ENCODE measurements at regions not wholly inside any gene's neighbourhood (a gene's known extent, or its start where the extent isn't known, plus 50 kb on each side); places are given as distances from the start of the nearest gene placed in this dataset.

- intact Hi-C loops (cut with DNase I) = no loop called here
- no peak for TF ChIP-seq CTCF (IDR thresholded peaks at IDR 0.05)
- no peaks in the 10 kb centered on the region for H3K9me3 ChIP-seq
- H3K27ac ChIP-seq = no peak overlapping the region
- no peak overlapping the region for H3K4me3 ChIP-seq
- WGBS, 2 donors = 42 to 61% methylated on average over 4 of the region's 4 CpGs
- no peaks in the 10 kb centered on the region for H3K36me3 ChIP-seq
- ATAC-seq = no peak
- no peak for DNase-seq
- peaks cover 0 to 41% (median 16%) of the 10 kb centered on the region in 7 donors for H3K27me3 ChIP-seq
- no peaks in the 10 kb centered on the region for H3K4me1 ChIP-seq
Measured at GRCh38 chr1:14500041-14500440, 98.4 kb upstream of the KAZN start.

GRCh38 chr1:14500912-14501311 lies 97.6 kb upstream of the KAZN start:
- H3K27ac ChIP-seq = no peak overlapping the region
- TF ChIP-seq CTCF (IDR thresholded peaks at IDR 0.05) = no peak
- H3K4me1 ChIP-seq = no peaks in the 10 kb centered on the region
- DNase-seq (no peak), ATAC-seq (no peak)
- H3K36me3 ChIP-seq = no peaks in the 10 kb centered on the region
- H3K27me3 ChIP-seq = peaks cover 0 to 42% (median 16%) of the 10 kb centered on the region in 7 donors
- WGBS, 2 donors = 96 to 100% methylated on average over 1 of the region's 1 CpG
- no peak overlapping the region for H3K4me3 ChIP-seq
- intact Hi-C loops (cut with DNase I) = no loop called here
- no peaks in the 10 kb centered on the region for H3K9me3 ChIP-seq

- WGBS, 2 donors = 67% methylated on average over 5 of the region's 5 CpGs
- H3K27ac ChIP-seq = no peak overlapping the region
- intact Hi-C loops (cut with DNase I) = no loop called here
- H3K27me3 ChIP-seq = peaks cover 0 to 27% (median 9%) of the 10 kb centered on the region in 7 donors
- no peak for TF ChIP-seq CTCF (IDR thresholded peaks at IDR 0.05)
- DNase-seq (no peak), ATAC-seq (no peak)
- no peaks in the 10 kb centered on the region for H3K36me3 ChIP-seq
- H3K9me3 ChIP-seq = no peaks in the 10 kb centered on the region
- H3K4me3 ChIP-seq = no peak overlapping the region
- no peaks in the 10 kb centered on the region for H3K4me1 ChIP-seq
Measured at GRCh38 chr1:14504517-14504916, 94.0 kb upstream of the KAZN start.

- Histone ChIP-seq H3K27ac (no peak overlapping the region), H3K27me3 (peaks cover 0 to 21% (median 3%) of the 10 kb centered on the region in 7 donors), H3K4me1 (no peaks in the 10 kb centered on the region), H3K36me3 (no peaks in the 10 kb centered on the region), H3K9me3 (no peaks in the 10 kb centered on the region), H3K4me3 (no peak overlapping the region)
- no peak for TF ChIP-seq CTCF (IDR thresholded peaks at IDR 0.05)
- 82 to 83% methylated on average over 11 of the region's 11 CpGs for WGBS, 2 donors
- DNase-seq (no peak), ATAC-seq (no peak)
- intact Hi-C loops (cut with DNase I) = no loop called here
Measured at GRCh38 chr1:14506471-14507255, 91.8 kb upstream of the KAZN start.

Data from heart right ventricle (tissue), 16 donors.